ENCODE measurements at regions not wholly inside any gene's neighbourhood (a gene's known extent, or its start where the extent isn't known, plus 50 kb on each side); places are given as distances from the start of the nearest gene placed in this dataset.

GRCh38 chr6:150546457-150546856 is 53.2 kb upstream of the PLEKHG1 start (continued):
- TF ChIP-seq RAD21 (IDR thresholded peaks at IDR 0.05; ENCODE audit: low read length) = no peak
- TF ChIP-seq POLR2AphosphoS5 (IDR thresholded peaks at IDR 0.05; ENCODE audit: low read depth, low read length) = no peak

- H3K36me3 ChIP-seq (replicated peaks in 1 of 2; ENCODE audit: control insufficient read depth in 1 of 2, insufficient read depth in 2 of 2, low read length in 1 of 2) = no peaks in the 10 kb centered on the region
- no peak overlapping the region for H2AFZ ChIP-seq (ENCODE audit: low read depth)
- ChIA-PET CTCF (no interaction called here), POLR2A (no interaction called here)
- H4K20me1 ChIP-seq (ENCODE audit: insufficient read depth) = no peaks in the 10 kb centered on the region
- TF ChIP-seq FOSL2 (IDR thresholded peaks at IDR 0.05; ENCODE audit: borderline replicate concordance, low read depth) (no peak), NRF1 (IDR thresholded peaks at IDR 0.05; ENCODE audit: low read depth, low read length) (no peak), PBX3 (IDR thresholded peaks at IDR 0.05) (no peak), CHD2 (IDR thresholded peaks at IDR 0.05; ENCODE audit: low read length, partially characterized antibody) (no peak), GATA2 (CRISPR knock-in tag; IDR thresholded peaks at IDR 0.05) (no peak), IRF3 (IDR thresholded peaks at IDR 0.05; ENCODE audit: low read depth, low read length) (no peak), RCOR1 (IDR thresholded peaks at IDR 0.05; ENCODE audit: low read length) (no peak), USF1 (IDR thresholded peaks at IDR 0.05; ENCODE audit: borderline replicate concordance, low read depth) (no peak), SMC3 (IDR thresholded peaks at IDR 0.05; ENCODE audit: low read depth, low read length) (no peak), MXI1 (IDR thresholded peaks at IDR 0.05; ENCODE audit: low read depth, low read length) (no peak), MAX (IDR thresholded peaks at IDR 0.05; ENCODE audit: low read depth) (no peak), GABPA (IDR thresholded peaks at IDR 0.05; ENCODE audit: low read depth) (no peak), YY1 (IDR thresholded peaks at IDR 0.05; ENCODE audit: low read depth) (no peak), NFIC (IDR thresholded peaks at IDR 0.05; ENCODE audit: borderline replicate concordance) (no peak), USF2 (IDR thresholded peaks at IDR 0.05; ENCODE audit: borderline replicate concordance, low read depth, low read length) (no peak), REST (IDR thresholded peaks at IDR 0.05; ENCODE audit: low read depth, low read length) (no peak), MEF2A (IDR thresholded peaks at IDR 0.05; ENCODE audit: borderline replicate concordance, low read depth) (no peak), JUND (IDR thresholded peaks at IDR 0.05) (no peak), TCF12 (IDR thresholded peaks at IDR 0.05) (no peak)
- H3F3A ChIP-seq (replicated peaks; ENCODE audit: insufficient read depth) = no peaks in the 10 kb centered on the region
- H3K4me1 ChIP-seq (ENCODE audit: control insufficient read depth in 1 of 2, insufficient read depth in 2 of 2, low read depth in 1 of 2, low read length in 1 of 2) = no peaks in the 10 kb centered on the region
- no peak overlapping the region for H3K4me3 ChIP-seq (ENCODE audit: low read depth in 2 of 2, low read length in 1 of 2)
- H3K79me2 ChIP-seq (ENCODE audit: insufficient read depth) = no peaks in the 10 kb centered on the region
- H3K9ac ChIP-seq = no peak overlapping the region
- no peak for DNase-seq
- H3K27ac ChIP-seq (ENCODE audit: low read depth in 2 of 2, low read length in 1 of 2) = no peak overlapping the region
- no peaks in the 10 kb centered on the region for H3K27me3 ChIP-seq (ENCODE audit: insufficient read depth)
- 12% methylated on average over 11 of the region's 11 CpGs for WGBS (ENCODE audit: low lambda C conversion rate)
- H3K9me2 ChIP-seq = no peaks in the 10 kb centered on the region
- no peaks in the 10 kb centered on the region for H3K9me3 ChIP-seq
- no peak overlapping the region for H3K4me2 ChIP-seq
These were observed 52.0 kb upstream of the PLEKHG1 start for GRCh38 chr6:150547502-150548222.

Data from SK-N-SH (cell line).